ENCODE measurements at regions not wholly inside any gene's neighbourhood (a gene's known extent, or its start where the extent isn't known, plus 50 kb on each side); places are given as distances from the start of the nearest gene placed in this dataset.
"Not testable (repeated sequence)": the region's sequence is repeated elsewhere in the genome, so short reads cannot be mapped to it uniquely, and the experiment has no call there.

GRCh38 chr5:39970117-39970798 is 545.5 kb upstream of the DAB2 start:
- DNase-seq (ENCODE audit: low spot score): no peak

- DNase-seq (ENCODE audit: low spot score): no peak
These were observed 543.6 kb upstream of the DAB2 start for GRCh38 chr5:39968381-39968780.

- no peak for DNase-seq (ENCODE audit: low spot score)
These were observed 530.4 kb upstream of the DAB2 start for GRCh38 chr5:39955156-39955555.

GRCh38 chr5:39951070-39951469 is 526.3 kb upstream of the DAB2 start:
- no peak for DNase-seq (ENCODE audit: low spot score)

GRCh38 chr5:39948867-39949468 is 524.2 kb upstream of the DAB2 start:
- DNase-seq (ENCODE audit: low spot score): peak; percentile 77

- no peak for DNase-seq (ENCODE audit: low spot score)
These were observed 523.6 kb upstream of the DAB2 start for GRCh38 chr5:39948341-39948740.

GRCh38 chr5:39947657-39948056 is 522.9 kb upstream of the DAB2 start:
- no peak for DNase-seq (ENCODE audit: low spot score)

GRCh38 chr5:39946356-39947045 is 521.7 kb upstream of the DAB2 start:
- DNase-seq (ENCODE audit: low spot score): no peak

GRCh38 chr5:39945870-39946269 is 521.1 kb upstream of the DAB2 start:
- DNase-seq (ENCODE audit: low spot score): no peak

GRCh38 chr5:39943811-39944210 is 519.0 kb upstream of the DAB2 start:
- no peak for DNase-seq (ENCODE audit: low spot score)

GRCh38 chr5:39942606-39943005 is 517.8 kb upstream of the DAB2 start:
- no peak for DNase-seq (ENCODE audit: low spot score)

- DNase-seq (ENCODE audit: low spot score): no peak
These were observed 516.6 kb upstream of the DAB2 start for GRCh38 chr5:39941416-39941815.

GRCh38 chr5:39934830-39935229 is 510.1 kb upstream of the DAB2 start:
- DNase-seq (ENCODE audit: low spot score): no peak

GRCh38 chr5:39933061-39933460 is 508.3 kb upstream of the DAB2 start:
- DNase-seq (ENCODE audit: low spot score): no peak

- no peak for DNase-seq (ENCODE audit: low spot score)
These were observed 503.9 kb upstream of the DAB2 start for GRCh38 chr5:39928709-39929108.

- no peak for DNase-seq (ENCODE audit: low spot score)
These were observed 495.1 kb upstream of the DAB2 start for GRCh38 chr5:39919876-39920275.

GRCh38 chr5:39912906-39913305 is 488.1 kb upstream of the DAB2 start:
- no peak for DNase-seq (ENCODE audit: low spot score)

- DNase-seq (ENCODE audit: low spot score): not testable (repeated sequence)
These were observed 482.6 kb upstream of the DAB2 start for GRCh38 chr5:39907267-39907951.

GRCh38 chr5:39906146-39906545 is 481.4 kb upstream of the DAB2 start:
- DNase-seq (ENCODE audit: low spot score): no peak

GRCh38 chr5:39905356-39905755 is 480.6 kb upstream of the DAB2 start:
- DNase-seq (ENCODE audit: low spot score): no peak

GRCh38 chr5:39902626-39903025 is 477.8 kb upstream of the DAB2 start:
- no peak for DNase-seq (ENCODE audit: low spot score)

GRCh38 chr5:39898731-39899130 is 474.0 kb upstream of the DAB2 start:
- no peak for DNase-seq (ENCODE audit: low spot score)

- no peak for DNase-seq (ENCODE audit: low spot score)
These were observed 471.9 kb upstream of the DAB2 start for GRCh38 chr5:39896706-39897105.
